SIG-M5 (cell line): ENCODE measurements at regions not wholly inside any gene's neighbourhood (a gene's known extent, or its start where the extent isn't known, plus 50 kb on each side); places are given as distances from the start of the nearest gene placed in this dataset.
"Not testable (repeated sequence)": the region's sequence is repeated elsewhere in the genome, so short reads cannot be mapped to it uniquely, and the experiment has no call there.

Experiments
- DNase-seq: peaks from one replicate; lab custom pipeline; 2025; lab: John Stamatoyannopoulos, UW

- not testable (repeated sequence) for DNase-seq
Measured at GRCh38 chr18:60062831-60063230, 163.0 kb downstream of the PMAIP1 start.

GRCh38 chr18:60062396-60062795 lies 162.6 kb downstream of the PMAIP1 start:
- DNase-seq: no peak

- no peak for DNase-seq
Measured at GRCh38 chr18:60060578-60060977, 160.8 kb downstream of the PMAIP1 start.

GRCh38 chr18:60060026-60060425 lies 160.2 kb downstream of the PMAIP1 start:
- DNase-seq: no peak

- DNase-seq: no peak
Measured at GRCh38 chr18:60059216-60059615, 159.4 kb downstream of the PMAIP1 start.

- DNase-seq: no peak
Measured at GRCh38 chr18:60053747-60054304, 154.0 kb downstream of the PMAIP1 start.

GRCh38 chr18:60050821-60051220 lies 151.0 kb downstream of the PMAIP1 start:
- DNase-seq: no peak

GRCh38 chr18:60049172-60049571 lies 149.4 kb downstream of the PMAIP1 start:
- no peak for DNase-seq

- no peak for DNase-seq
Measured at GRCh38 chr18:60047556-60047955, 147.8 kb downstream of the PMAIP1 start.

- no peak for DNase-seq
Measured at GRCh38 chr18:60044290-60045006, 144.7 kb downstream of the PMAIP1 start.

GRCh38 chr18:60040971-60041370 lies 141.2 kb downstream of the PMAIP1 start:
- no peak for DNase-seq

- no peak for DNase-seq
Measured at GRCh38 chr18:60038731-60039130, 138.9 kb downstream of the PMAIP1 start.

- DNase-seq: no peak
Measured at GRCh38 chr18:60027397-60027796, 127.6 kb downstream of the PMAIP1 start.

GRCh38 chr18:60024857-60025256 lies 125.1 kb downstream of the PMAIP1 start:
- no peak for DNase-seq

GRCh38 chr18:60024345-60024744 lies 124.5 kb downstream of the PMAIP1 start:
- DNase-seq: no peak

GRCh38 chr18:60022671-60023276 lies 123.0 kb downstream of the PMAIP1 start:
- no peak for DNase-seq

- DNase-seq: no peak
Measured at GRCh38 chr18:60021556-60021955, 121.8 kb downstream of the PMAIP1 start.

- no peak for DNase-seq
Measured at GRCh38 chr18:60020107-60020925, 120.5 kb downstream of the PMAIP1 start.

- DNase-seq: no peak
Measured at GRCh38 chr18:60019463-60019840, 119.7 kb downstream of the PMAIP1 start.

GRCh38 chr18:60018618-60019462 lies 119.0 kb downstream of the PMAIP1 start:
- no peak for DNase-seq

- not testable (repeated sequence) for DNase-seq
Measured at GRCh38 chr18:60018134-60018533, 118.3 kb downstream of the PMAIP1 start.

GRCh38 chr18:60017371-60017770 lies 117.6 kb downstream of the PMAIP1 start:
- no peak for DNase-seq
